HG03025 (cell line): ENCODE measurements at regions not wholly inside any gene's neighbourhood (a gene's known extent, or its start where the extent isn't known, plus 50 kb on each side); places are given as distances from the start of the nearest gene placed in this dataset.

Experiments
- ATAC-seq: cut with Tn5 transposase; IDR thresholded peaks from one replicate; pipeline ENCODE4 v1.9.1; 2021; ENCODE audit warnings: mild to moderate bottlenecking, moderate library complexity; ENCODE audit not compliant: unreplicated experiment, low FRiP score

DNA sequence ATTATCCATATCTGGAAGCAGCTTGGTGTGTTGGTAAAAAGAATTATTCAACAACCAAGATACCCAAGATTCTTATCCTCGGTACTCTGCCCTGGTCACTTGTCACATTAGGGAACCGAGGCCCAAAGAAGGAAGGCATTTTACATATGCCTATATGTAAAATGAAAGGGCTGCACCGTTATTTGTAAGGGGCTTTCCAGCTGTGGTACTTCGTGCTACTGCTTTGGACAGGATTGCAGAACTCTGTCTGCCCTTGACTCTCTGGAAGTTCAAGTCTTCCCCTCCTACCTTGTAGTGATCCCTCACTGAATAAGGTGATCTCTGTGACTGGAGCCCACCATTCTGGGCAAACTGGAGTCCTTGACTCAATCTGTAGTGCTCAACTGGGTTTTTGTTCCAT is 198.9 kb upstream of the TOPAZ1 start:
- ATAC-seq = no peak

DNA sequence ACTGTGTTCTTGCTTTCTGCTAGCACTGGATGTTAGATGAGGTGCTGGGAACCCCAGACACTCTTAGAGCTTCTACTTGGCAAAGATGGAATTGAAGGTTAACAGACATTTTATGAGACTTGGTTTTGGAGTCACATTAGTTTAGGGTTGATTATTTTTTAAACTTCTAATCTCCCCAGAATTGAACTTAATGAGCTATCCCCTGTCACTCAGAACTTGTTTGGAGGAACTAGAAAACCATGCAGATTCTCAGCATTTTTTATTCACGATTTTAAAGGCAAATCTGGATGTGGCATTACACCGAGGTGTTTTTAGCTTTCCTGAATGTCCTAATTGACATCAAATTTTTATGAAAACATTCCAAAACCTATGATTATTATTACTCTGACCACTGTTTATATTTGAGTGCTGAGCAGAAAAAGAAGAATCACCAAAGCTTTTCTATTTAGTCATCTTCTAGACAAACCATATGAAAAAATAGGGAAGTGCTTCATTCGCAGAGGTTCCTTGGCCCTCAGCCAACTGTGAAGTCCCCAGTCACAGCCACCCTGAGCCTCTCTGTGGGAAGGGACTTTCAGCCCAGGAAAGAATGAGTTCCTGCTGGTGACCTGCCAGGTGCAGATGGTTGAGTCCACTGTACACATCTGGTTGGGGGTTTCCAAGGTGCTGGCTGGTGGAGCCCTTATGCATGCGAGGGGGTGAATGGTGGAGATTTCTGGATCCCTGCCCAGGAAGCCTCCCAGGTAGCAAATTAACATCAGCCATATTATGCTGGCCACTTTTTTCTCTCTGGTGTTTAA is 196.0 kb upstream of the TOPAZ1 start:
- peak; percentile 63 for ATAC-seq

DNA sequence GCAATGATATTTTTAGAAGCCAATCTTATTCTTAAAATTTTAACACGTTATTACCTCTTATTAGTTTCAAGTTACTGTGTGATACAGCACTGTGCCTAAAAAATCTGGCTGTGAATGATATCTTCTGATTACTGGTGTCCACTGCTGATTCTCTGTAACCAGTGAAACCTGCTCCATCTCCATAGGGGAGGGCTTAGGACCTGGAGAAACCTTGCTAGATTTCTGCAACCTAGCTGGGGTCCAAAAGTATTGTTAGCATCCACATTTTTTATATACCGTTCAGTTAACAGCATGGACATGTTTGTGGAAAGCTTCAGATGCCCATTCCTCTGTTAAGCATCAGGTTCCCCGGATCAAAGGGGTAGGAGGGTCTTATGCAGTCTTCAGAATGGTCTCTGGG is 193.9 kb upstream of the TOPAZ1 start:
- no peak for ATAC-seq

DNA sequence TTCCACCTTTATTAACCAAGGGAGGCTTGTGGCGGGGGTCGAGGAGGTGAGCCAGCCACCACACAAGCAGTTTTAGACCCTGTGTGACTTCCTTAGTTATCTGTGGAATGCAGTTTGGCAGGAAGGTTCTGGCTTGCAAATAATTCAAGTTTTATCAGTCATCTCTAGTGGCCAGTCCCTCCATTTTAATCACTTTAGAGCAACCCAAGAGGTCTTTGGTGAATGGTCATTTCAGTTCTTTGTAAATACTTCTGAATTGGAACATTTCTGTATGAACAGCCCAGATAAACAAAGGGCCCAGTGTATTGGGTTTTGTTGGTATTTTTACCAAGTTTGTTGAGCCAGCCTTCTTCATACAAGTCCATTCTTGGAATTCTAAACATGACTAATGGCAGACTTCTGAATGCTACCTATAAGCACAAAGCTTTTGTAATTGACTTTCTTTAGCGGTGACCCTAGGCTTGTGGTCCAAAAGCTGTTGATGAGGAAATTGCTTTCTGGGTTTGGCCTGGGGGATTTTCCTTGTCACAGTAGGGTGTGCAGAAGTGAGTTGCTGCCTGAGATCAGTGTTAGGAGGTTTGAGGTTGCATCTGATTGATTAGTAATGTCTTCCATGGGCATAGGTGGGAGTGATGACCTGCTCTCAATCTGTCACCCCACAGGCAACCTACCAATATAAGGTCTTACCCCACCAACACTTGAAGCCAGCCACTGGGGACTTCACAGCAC is 193.3 kb upstream of the TOPAZ1 start:
- ATAC-seq = no peak

DNA sequence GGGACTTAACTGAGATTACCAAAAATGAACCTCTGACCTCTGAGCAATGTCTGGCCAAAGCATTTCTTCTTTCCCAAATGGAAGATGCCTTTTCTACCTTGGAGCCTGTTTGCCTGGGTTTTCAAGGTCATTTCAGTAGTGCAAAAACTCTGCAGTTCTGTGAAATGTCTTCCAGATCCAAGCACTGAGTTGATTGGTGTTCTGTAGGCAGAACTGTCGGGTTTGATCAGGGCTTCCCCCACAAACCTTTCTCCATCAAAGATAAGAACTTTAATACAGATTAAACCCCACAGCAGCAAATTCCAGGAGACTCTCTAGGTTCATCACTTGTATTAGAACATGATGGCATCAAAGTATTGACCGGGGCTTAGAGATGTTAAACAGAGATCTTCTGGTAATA is 192.7 kb upstream of the TOPAZ1 start:
- no peak for ATAC-seq

DNA sequence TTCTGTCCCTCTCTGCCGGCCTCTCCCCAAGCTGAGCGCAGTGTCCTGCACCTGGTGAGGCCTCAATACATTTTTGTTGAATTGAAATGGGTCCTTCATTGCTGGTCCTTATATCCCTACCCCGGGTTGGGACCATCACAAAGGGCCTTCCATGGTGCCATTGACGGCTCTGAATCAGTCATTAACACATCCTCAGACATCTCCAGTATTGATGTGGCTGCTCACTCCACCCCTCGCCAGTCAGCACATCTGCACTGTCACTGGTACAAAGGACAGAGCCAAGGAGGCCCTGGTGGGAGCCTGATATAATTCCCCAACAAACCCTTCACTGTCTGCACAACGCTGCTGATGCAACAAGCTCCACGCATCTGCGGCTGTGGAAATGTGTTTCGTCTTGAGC is 191.6 kb upstream of the TOPAZ1 start:
- no peak for ATAC-seq

DNA sequence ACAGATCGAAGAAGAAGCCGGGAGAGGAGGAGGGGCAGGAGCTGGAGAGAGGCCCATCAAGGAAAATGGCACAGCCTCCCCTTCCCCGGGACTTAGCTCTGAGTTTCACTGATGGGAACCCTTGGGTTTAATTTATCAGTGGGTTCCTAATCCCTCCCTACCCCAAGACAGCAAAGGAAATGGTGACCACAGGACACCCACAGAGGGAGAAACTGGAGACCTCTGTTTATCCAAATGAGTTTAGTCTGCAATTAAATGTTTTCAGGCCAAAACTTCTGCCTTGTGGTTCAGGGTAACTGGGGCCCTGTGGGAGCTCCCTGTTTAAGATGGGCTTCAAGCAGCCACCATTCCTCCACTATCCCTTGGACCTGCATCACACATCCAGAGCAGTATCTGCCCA is 190.8 kb upstream of the TOPAZ1 start:
- ATAC-seq = no peak

DNA sequence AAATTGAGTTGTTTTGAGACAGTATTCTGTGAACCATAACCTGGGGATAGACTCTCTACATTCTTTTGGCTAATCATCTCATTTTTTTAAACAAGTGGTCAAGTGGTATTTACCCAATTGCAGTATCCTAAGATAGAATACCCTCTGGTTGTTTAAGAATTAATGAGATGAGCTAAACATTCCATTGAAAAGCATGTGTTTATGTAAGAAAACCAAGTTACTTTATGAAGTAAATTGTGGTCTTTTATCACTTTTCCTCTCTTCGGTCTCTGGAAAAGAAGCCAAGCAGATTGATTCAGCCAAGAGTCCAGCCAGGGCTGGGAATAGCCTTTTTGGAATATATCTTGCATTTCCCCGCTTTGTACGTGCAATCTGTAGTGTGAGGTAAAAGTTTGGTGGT is 185.7 kb upstream of the TOPAZ1 start:
- ATAC-seq = no peak

DNA sequence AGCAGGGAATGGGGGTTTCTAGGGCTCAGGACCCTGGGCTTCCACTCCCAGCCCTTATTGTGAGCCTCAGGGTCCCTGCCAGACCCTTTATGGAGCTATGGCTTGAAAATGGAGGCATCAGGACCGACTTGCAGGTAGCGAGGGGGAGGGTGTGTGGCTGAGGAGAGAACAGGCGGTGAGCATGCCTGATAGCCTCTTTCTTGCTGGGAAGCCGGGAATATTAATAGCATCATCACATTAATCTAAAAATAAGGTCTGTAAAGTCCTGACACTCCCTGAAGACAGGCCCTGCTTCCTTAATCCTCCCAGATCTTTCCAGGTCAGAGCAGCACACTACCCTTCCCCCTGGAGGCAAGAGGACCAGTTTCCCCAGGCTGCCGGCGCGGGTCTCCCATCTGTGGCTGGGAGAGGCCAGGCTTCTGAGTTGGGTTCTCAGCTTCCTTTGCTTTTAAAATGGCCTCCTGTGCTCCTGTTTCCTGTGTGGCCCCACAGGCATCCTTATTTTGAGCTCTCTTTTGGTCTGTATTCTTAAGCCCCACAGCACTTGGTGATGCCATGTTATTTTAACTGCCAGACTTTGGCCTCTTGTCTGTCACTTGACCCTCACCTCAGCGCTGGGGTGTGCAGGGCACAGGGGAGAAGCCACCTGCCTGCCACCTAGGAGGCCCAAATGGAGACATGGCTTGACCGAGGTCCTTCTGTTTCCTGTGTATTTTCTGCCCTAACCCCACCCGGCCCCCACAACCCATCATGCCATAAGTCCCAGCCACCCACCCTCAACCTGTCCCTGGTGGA is 185.0 kb upstream of the TOPAZ1 start:
- ATAC-seq = no peak

DNA sequence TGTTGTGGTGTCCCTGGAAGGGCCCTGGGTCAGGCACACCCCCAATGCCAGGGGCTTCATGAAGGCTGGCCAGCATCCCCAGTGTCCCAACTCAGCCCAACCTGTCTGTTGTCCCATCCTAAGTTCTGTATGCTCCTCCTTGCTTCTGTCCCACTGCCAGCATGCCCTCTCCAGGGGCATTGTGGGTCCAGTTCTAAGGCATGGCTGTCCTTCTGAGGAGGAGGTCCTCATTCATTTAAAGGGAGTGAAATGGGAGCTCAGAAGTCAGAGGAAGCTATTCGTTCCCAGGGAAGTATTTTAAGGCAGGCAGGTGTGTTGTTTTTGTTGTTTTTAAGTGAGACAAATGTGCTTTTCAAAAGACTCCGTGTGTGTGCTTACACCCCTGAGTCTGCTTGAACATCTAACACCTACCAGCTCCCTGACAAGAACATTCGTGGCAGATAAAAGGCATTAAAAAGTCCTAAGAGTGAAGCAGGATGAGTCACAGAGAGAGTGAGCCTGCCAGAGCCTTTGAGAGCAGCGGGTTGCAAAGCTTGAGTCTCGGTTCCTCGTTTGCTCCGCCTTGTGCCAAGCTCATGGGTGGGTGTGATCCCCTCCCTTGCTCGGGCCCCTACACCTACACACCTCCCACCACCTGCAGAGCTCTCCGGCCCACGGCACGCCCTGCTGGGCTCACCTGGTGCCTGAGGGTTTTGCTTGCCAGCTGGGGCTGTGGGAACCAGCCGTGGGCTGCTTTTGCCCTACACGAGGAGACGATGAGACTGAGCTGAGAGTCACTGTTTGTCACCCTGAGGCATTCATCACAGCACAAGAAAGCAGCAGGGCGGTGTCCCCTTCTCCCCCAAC is 183.4 kb upstream of the TOPAZ1 start:
- peak; percentile 95 for ATAC-seq

DNA sequence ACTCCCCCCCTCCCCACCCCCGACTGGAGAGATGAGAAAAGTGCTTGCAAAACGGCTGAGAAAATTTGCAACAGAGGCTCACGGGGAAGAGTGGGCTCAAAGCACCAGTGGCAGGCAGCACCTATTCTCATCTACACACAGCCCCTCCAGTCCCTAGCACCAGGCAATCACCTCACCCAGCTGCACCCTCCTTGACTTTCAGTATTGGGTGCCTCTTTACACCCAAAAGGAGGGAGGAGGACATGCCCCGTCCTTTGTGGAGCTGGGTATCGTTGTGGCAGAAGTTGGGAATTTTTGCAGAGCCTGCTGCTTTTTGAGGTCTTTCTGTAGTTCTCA is 182.8 kb upstream of the TOPAZ1 start:
- no peak for ATAC-seq

DNA sequence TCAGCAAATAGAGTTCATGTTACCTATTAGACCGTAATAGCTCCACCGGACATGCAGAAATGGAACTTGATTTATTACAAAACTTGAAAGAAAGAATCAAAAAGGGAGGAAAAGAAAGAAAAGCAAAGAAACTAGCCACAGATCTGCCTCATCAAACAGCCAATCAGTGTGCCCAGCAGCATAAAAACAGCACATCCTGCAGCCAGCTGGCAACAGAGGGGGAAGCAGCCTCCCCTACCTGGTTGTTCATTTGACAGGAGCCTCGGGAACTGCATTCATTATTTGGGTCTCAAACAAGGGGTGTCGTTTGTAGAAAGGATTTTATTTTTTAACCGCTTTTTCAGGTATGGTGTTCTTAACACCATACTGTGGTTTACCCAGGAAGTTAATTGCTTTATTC is 181.5 kb upstream of the TOPAZ1 start:
- ATAC-seq = no peak

DNA sequence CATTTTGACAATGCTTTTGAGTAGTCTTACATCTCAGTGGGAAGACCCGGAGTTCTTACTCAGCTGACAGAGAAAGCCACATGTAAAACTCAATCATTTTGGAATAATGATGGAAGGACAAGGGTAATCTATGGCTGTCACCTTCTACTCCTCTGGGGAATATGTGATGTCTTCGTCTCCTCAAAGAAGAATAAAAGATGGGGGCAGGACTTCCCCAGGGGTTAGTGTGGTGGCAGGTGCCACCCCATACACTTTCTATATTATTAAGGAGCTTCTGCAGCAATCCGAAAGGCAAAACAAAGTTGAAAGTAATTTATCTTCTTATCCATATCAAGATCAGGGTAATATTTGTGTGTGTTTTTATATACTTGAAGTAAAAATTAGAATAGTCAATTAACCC is 180.4 kb upstream of the TOPAZ1 start:
- ATAC-seq = no peak

DNA sequence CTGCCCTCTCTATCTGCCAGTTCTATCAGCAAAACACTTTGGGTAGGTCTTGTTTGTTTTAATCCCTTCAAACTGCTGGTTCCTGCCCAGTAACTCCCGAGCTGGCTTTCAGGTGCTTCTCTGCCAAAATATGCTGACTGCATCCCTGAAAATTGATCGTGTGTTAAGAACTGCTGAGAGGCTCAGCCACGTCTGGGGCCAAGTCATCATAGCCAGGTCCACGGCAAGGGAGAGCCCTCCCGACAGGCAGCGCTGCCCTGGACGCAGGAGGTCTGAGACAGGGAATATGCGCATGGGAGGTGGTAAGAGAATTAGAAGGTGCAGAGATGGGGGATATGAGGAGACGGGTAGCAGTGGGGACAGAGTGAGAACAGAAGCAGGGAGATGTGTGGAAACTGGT is 179.7 kb upstream of the TOPAZ1 start:
- no peak for ATAC-seq

DNA sequence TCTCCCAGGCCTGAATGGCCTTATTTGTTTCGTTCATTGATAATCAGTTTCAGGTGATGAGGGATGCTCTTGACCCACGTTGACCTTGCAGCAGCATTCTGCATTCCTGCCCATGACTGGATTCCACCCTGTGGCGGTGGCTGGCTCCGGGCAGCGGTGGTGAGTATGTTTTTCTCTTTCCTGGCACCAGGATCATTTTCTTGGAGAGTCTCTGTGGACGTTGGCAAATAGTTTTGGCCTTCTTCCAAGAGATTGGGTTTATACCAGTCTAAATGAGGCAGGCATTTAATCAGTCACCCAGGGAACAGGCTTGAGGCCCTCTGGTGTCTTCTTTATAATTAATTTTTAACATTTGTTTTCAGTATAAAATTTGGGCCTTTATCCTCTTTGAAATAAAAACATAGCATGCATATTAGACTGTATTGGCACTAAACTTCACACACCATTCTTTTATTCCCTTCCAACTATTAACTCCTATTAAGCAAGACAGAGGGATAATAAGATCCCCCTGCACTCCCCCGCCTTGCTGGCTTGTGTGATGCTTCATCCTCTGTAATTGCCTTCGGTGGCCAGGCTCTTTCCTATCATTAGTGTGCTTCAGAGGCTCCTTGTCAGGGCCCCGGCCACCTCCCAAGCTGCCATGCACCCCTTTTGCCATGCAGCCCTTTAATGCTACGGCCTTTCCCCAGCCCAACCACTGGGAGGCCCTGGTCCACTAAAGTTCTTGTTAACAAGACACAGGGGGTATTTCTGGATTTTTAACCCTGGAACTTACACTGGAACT is 176.2 kb upstream of the TOPAZ1 start:
- no peak for ATAC-seq

DNA sequence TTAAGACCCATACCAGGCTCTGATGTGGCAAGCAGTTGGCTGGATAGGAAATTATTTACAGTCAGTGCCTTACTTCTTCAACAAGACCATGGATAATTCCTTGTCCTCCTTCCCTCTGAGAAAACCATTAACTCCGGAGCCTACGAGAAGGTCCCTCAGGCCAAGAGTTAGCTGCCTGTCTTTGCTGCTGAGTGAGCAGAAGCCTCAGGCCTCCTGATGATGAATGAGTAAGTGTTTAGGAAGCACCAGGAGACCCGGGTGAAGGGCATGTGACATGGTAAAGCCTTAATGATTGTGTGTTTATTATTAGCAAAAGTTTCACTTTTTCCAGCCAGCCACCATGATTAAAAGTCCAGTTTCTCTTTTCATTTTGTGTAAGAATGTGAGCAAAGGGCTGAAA is 174.9 kb upstream of the TOPAZ1 start:
- ATAC-seq = no peak

DNA sequence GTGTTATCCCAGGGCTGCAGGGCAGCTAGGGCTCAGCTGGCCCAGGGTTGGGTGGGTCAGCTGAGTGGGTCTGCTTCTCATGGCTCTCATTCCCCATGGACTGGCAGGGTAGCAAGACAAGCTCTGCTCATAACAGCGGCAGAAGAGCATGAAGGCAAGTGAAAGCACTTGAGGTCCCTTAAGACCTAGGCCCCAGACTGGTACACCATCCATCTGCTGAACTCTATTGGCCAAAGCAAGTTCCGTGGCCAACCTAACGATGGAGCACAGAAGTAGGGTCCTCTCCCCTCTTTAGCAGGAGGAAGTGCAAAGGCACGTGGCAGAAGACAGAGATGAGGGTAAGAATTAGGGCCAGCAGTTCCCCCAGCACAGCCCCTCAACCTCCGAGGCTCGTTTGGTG is 174.3 kb upstream of the TOPAZ1 start:
- ATAC-seq = no peak

DNA sequence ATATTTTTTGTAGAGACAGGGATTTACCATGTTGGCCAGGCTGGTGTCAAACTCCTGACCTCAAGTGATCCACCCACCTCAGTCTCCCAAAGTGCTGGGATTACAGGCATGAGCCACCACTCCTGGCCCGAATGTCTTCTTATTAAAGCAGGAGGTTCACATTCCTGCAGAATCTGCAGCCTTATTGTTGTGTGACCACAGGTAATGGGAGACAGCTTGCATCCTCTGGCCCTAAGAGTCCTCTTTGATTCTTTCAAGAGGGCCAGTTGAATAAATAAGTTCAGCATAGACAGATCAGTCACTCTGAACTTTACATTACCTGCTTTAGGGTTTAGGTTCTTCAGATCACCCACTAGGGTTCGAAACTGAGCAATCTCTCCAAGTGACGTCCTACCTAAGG is 172.9 kb upstream of the TOPAZ1 start:
- ATAC-seq = no peak

DNA sequence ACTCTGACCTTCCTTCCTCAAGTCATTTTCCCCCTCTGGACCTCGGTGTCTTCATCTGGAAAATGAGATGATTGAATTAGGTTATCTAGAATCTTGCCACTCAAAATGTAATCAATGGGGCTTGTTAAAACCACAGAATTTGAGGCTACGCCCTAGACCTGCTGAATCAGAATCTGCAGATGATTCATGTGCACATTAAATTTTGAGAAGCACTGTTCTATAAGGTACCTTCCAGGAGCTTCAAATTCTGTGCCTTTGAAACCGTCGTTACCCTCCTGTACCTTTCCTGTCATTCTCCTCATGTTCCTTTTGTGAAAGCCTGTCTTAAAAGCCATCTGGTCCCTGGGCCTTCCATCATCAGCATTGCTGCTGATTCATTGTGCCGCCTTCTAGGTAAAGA is 172.4 kb upstream of the TOPAZ1 start:
- no peak for ATAC-seq
